Mucosa of descending colon (tissue), 3 donors: ENCODE measurements at regions not wholly inside any gene's neighbourhood (a gene's known extent, or its start where the extent isn't known, plus 50 kb on each side); places are given as distances from the start of the nearest gene placed in this dataset.

Source experiments
- ATAC-seq: fragments of 200-7000 bp; cut with Tn5 transposase; one replicate; pipeline ENCODE4 v1.9.1; 2020; ENCODE audit warnings: mild to moderate bottlenecking, moderate library complexity
- DNase-seq, 3 donors: peaks; one replicate each; pipeline ENCODE4 v3.0.0-alpha.2; 2020
- H3K36me3 ChIP-seq: fragments of 200-600 bp; one replicate; pipeline ENCODE4 v1.8.0; 2021; ENCODE audit warnings: low read depth, mild to moderate bottlenecking
- H3K4me1 ChIP-seq: fragments of 200-600 bp; one replicate; pipeline ENCODE4 v1.8.0; 2021; ENCODE audit warnings: low read depth, mild to moderate bottlenecking
- H3K4me3 ChIP-seq: fragments of 200-600 bp; one replicate; pipeline ENCODE4 v1.8.0; 2021; ENCODE audit warnings: mild to moderate bottlenecking
- H3K9me3 ChIP-seq: fragments of 200-600 bp; one replicate; pipeline ENCODE4 v1.8.0; 2021; ENCODE audit warnings: mild to moderate bottlenecking
- CTCF ChIP-seq: fragments of 200-600 bp; IDR thresholded peaks from one replicate; pipeline ENCODE4 v1.8.0; 2022; ENCODE audit warnings: antibody characterized with exemption, mild to moderate bottlenecking
- intact Hi-C, 2 donors: fragments of 100-400 bp; cut with DNase I in 1 of 2; cut with micrococcal nuclease in 1 of 2; formaldehyde crosslinking; loops; one replicate each; pipeline versions ENCODE4 v1.11.0 to v1.11.1; 2022; cut with DNase I, micrococcal nuclease
- donor health status: DM: no; HTN: no; CAD: no; lungs with moderate emphysema.
- donor health status: DM: no; HTN: no; CAD: no.
- donor health status: DM: no; HTN: yes; CAD: no.

GRCh38 chr3:40855871-40856270 is 331.1 kb downstream of the ZNF621 start:
- ATAC-seq: no peak
- no peak for TF ChIP-seq CTCF
- Histone ChIP-seq H3K4me1 (no peaks in the 10 kb centered on the region), H3K9me3 (no peaks in the 10 kb centered on the region), H3K36me3 (no peaks in the 10 kb centered on the region), H3K4me3 (no peak overlapping the region)
- intact Hi-C loops: no loop called here
- DNase-seq: no peak

GRCh38 chr3:40858364-40859115 is 333.8 kb downstream of the ZNF621 start:
- no peak overlapping the region for H3K4me3 ChIP-seq
- H3K4me1 ChIP-seq: no peaks in the 10 kb centered on the region
- intact Hi-C loops: no loop called here
- ATAC-seq (no peak), DNase-seq (no peak)
- no peaks in the 10 kb centered on the region for H3K9me3 ChIP-seq
- no peaks in the 10 kb centered on the region for H3K36me3 ChIP-seq
- no peak for TF ChIP-seq CTCF

- no peak overlapping the region for H3K4me3 ChIP-seq
- ATAC-seq: no peak
- H3K9me3 ChIP-seq: no peaks in the 10 kb centered on the region
- intact Hi-C loops: no loop called here
- no peaks in the 10 kb centered on the region for H3K36me3 ChIP-seq
- no peaks in the 10 kb centered on the region for H3K4me1 ChIP-seq
- no peak for DNase-seq
- no peak for TF ChIP-seq CTCF
Measured at GRCh38 chr3:40862946-40863345, 336.4 kb upstream of the CTNNB1 start.

GRCh38 chr3:40864146-40864782 is 335.0 kb upstream of the CTNNB1 start:
- TF ChIP-seq CTCF: no peak
- no peak for DNase-seq
- no peaks in the 10 kb centered on the region for H3K4me1 ChIP-seq
- no peak overlapping the region for H3K4me3 ChIP-seq
- intact Hi-C loops: no loop called here
- no peak for ATAC-seq
- no peaks in the 10 kb centered on the region for H3K9me3 ChIP-seq
- no peaks in the 10 kb centered on the region for H3K36me3 ChIP-seq

- TF ChIP-seq CTCF: no peak
- H3K9me3 ChIP-seq: no peaks in the 10 kb centered on the region
- no peaks in the 10 kb centered on the region for H3K4me1 ChIP-seq
- H3K4me3 ChIP-seq: no peak overlapping the region
- ATAC-seq (no peak), DNase-seq (no peak)
- intact Hi-C loops: no loop called here
- H3K36me3 ChIP-seq: no peaks in the 10 kb centered on the region
Measured at GRCh38 chr3:40864915-40865314, 334.4 kb upstream of the CTNNB1 start.
